WTC11 (cell line): ENCODE measurements at regions not wholly inside any gene's neighbourhood (a gene's known extent, or its start where the extent isn't known, plus 50 kb on each side); places are given as distances from the start of the nearest gene placed in this dataset.

ENCODE experiments used
- ATAC-seq: fragments of 200-7000 bp; cut with Tn5 transposase; 2 replicates; pipeline ENCODE4 v1.10.0; 2021; ENCODE audit warnings: mild to moderate bottlenecking, moderate library complexity
- CTCF ChIA-PET: fragments of 300-600 bp; sonication (Branson Sonifier 250); formaldehyde crosslinking; loops from one replicate; lab custom pipeline; 2021; ENCODE audit warnings: antibody characterized with exemption; lab: Charles Lee
- POLR2A ChIA-PET: fragments of 350-600 bp; sonication (Branson Sonifier 250); formaldehyde crosslinking; loops from one replicate; lab custom pipeline; 2021; ENCODE audit warnings: antibody characterized with exemption; lab: Charles Lee
- DNase-seq: peaks from one replicate; pipeline ENCODE4 v3.0.0; 2021; ENCODE audit warnings: low spot score
- H3K27ac Mint-ChIP-seq: 2 replicates; pipeline ENCODE4 v1.8.0; 2021; ENCODE audit warnings: mixed read lengths
- H3K27me3 Mint-ChIP-seq: 2 replicates; pipeline ENCODE4 v1.8.0; 2021; ENCODE audit warnings: low read depth, mild to moderate bottlenecking, moderate library complexity, mixed read lengths
- H3K36me3 Mint-ChIP-seq: 2 replicates; pipeline ENCODE4 v1.8.0; 2021; ENCODE audit warnings: mixed read lengths
- H3K4me1 Mint-ChIP-seq: 2 replicates; pipeline ENCODE4 v1.8.0; 2022; ENCODE audit warnings: mixed read lengths
- H3K4me3 Mint-ChIP-seq: 2 replicates; pipeline ENCODE4 v1.8.0; 2021; ENCODE audit warnings: mild to moderate bottlenecking, moderate library complexity, mixed read lengths
- H3K9me3 Mint-ChIP-seq: 2 replicates; pipeline ENCODE4 v1.8.0; 2021; ENCODE audit warnings: mixed read lengths
- RELA ChIP-seq: sonication (generic); formaldehyde crosslinking; IDR thresholded peaks from 2 replicates; pipeline ENCODE4 v1.8.1; 2022; ENCODE audit warnings: missing genetic modification reagents, mild to moderate bottlenecking, borderline replicate concordance
- SMAD4 ChIP-seq: sonication (generic); formaldehyde crosslinking; IDR thresholded peaks from 2 replicates; pipeline ENCODE4 v1.8.0; 2022; ENCODE audit warnings: mild to moderate bottlenecking, missing genetic modification reagents
- TCF7 ChIP-seq: sonication (generic); formaldehyde crosslinking; IDR thresholded peaks from 2 replicates; pipeline ENCODE4 v1.8.0; 2022; ENCODE audit warnings: mild to moderate bottlenecking, low read depth, missing genetic modification reagents, moderate library complexity
- ZNF121 ChIP-seq: sonication (generic); formaldehyde crosslinking; IDR thresholded peaks from 2 replicates; pipeline ENCODE4 v1.8.0; 2023; ENCODE audit warnings: missing genetic modification reagents
- ZNF232 ChIP-seq: sonication (generic); formaldehyde crosslinking; IDR thresholded peaks from 2 replicates; pipeline ENCODE4 v1.8.0; 2022; ENCODE audit warnings: mild to moderate bottlenecking, missing genetic modification reagents
- TF ChIP-seq, protein P1 (sequence below): sonication (generic); formaldehyde crosslinking; IDR thresholded peaks from 2 replicates; pipeline ENCODE4 v1.8.1; 2023; ENCODE audit warnings: mild to moderate bottlenecking, missing genetic modification reagents
- TF ChIP-seq, protein P2 (sequence below): sonication (generic); formaldehyde crosslinking; IDR thresholded peaks from 2 replicates; pipeline ENCODE4 v1.8.0; 2023; ENCODE audit warnings: missing genetic modification reagents
- TF ChIP-seq, protein P3 (sequence below): sonication (generic); formaldehyde crosslinking; IDR thresholded peaks from 2 replicates; pipeline ENCODE4 v1.8.0; 2023; ENCODE audit warnings: missing genetic modification reagents, mild to moderate bottlenecking, borderline replicate concordance
- TF ChIP-seq, protein P4 (sequence below): sonication (generic); formaldehyde crosslinking; IDR thresholded peaks from 2 replicates; pipeline ENCODE4 v1.8.1; 2022; ENCODE audit warnings: low read depth, missing genetic modification reagents, borderline replicate concordance
- TF ChIP-seq, protein P5 (sequence below): sonication (generic); formaldehyde crosslinking; IDR thresholded peaks from 2 replicates; pipeline ENCODE4 v1.8.1; 2023; ENCODE audit warnings: mild to moderate bottlenecking, missing genetic modification reagents, borderline replicate concordance
- TF ChIP-seq, protein P6 (sequence below): sonication (generic); formaldehyde crosslinking; IDR thresholded peaks from 2 replicates; pipeline ENCODE4 v1.8.0; 2022; ENCODE audit warnings: mild to moderate bottlenecking, missing genetic modification reagents
- TF ChIP-seq, protein P7 (sequence below): sonication (generic); formaldehyde crosslinking; IDR thresholded peaks from 2 replicates; pipeline ENCODE4 v1.8.1; 2022; ENCODE audit warnings: mild to moderate bottlenecking, missing genetic modification reagents, moderate library complexity, borderline replicate concordance
- TF ChIP-seq, protein P8 (sequence below): sonication (generic); formaldehyde crosslinking; IDR thresholded peaks from 2 replicates; pipeline ENCODE4 v1.8.1; 2023; ENCODE audit warnings: mild to moderate bottlenecking, missing genetic modification reagents, moderate library complexity
- TF ChIP-seq, protein P9 (sequence below): sonication (generic); formaldehyde crosslinking; IDR thresholded peaks from 2 replicates; pipeline ENCODE4 v1.8.1; 2022; ENCODE audit warnings: low read depth, mild to moderate bottlenecking, moderate library complexity, missing genetic modification reagents, borderline replicate concordance

DNA sequence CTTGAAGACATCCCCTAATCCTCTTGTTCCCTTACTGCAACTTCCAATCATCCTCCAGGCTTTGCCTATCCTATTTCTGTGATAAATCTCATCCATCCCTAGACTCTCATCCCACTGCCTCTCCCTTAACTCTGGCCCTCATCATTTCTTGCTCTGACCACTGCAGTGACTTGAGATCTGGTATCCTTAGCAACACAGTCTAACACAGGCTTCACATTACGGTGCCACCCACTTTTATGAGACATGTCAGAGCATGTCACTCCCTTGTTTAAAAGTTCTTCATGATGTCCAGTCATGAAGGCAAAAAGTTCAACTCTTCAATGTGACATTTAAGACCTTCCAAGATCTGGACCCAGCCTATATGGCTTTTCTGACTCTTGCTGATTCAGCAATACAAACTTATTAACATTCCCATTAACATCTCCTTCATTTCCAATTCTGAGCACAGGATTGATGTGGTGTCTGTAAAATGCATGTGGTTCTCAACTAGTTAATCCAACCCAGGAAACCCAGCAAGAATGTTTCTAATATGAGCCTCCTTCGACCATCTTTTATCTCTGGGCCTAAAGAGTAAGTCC lies 64.0 kb downstream of the OR13H1 start (continued):
- TF ChIP-seq, protein P1, sequence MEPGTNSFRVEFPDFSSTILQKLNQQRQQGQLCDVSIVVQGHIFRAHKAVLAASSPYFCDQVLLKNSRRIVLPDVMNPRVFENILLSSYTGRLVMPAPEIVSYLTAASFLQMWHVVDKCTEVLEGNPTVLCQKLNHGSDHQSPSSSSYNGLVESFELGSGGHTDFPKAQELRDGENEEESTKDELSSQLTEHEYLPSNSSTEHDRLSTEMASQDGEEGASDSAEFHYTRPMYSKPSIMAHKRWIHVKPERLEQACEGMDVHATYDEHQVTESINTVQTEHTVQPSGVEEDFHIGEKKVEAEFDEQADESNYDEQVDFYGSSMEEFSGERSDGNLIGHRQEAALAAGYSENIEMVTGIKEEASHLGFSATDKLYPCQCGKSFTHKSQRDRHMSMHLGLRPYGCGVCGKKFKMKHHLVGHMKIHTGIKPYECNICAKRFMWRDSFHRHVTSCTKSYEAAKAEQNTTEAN (CRISPR knock-in tag) = no peak
- TF ChIP-seq SMAD4 (no peak), RELA (CRISPR knock-in tag) (no peak), ZNF232 (no peak)
- TF ChIP-seq, protein P2, sequence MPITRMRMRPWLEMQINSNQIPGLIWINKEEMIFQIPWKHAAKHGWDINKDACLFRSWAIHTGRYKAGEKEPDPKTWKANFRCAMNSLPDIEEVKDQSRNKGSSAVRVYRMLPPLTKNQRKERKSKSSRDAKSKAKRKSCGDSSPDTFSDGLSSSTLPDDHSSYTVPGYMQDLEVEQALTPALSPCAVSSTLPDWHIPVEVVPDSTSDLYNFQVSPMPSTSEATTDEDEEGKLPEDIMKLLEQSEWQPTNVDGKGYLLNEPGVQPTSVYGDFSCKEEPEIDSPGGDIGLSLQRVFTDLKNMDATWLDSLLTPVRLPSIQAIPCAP (CRISPR knock-in tag) = no peak
- TF ChIP-seq, protein P3, sequence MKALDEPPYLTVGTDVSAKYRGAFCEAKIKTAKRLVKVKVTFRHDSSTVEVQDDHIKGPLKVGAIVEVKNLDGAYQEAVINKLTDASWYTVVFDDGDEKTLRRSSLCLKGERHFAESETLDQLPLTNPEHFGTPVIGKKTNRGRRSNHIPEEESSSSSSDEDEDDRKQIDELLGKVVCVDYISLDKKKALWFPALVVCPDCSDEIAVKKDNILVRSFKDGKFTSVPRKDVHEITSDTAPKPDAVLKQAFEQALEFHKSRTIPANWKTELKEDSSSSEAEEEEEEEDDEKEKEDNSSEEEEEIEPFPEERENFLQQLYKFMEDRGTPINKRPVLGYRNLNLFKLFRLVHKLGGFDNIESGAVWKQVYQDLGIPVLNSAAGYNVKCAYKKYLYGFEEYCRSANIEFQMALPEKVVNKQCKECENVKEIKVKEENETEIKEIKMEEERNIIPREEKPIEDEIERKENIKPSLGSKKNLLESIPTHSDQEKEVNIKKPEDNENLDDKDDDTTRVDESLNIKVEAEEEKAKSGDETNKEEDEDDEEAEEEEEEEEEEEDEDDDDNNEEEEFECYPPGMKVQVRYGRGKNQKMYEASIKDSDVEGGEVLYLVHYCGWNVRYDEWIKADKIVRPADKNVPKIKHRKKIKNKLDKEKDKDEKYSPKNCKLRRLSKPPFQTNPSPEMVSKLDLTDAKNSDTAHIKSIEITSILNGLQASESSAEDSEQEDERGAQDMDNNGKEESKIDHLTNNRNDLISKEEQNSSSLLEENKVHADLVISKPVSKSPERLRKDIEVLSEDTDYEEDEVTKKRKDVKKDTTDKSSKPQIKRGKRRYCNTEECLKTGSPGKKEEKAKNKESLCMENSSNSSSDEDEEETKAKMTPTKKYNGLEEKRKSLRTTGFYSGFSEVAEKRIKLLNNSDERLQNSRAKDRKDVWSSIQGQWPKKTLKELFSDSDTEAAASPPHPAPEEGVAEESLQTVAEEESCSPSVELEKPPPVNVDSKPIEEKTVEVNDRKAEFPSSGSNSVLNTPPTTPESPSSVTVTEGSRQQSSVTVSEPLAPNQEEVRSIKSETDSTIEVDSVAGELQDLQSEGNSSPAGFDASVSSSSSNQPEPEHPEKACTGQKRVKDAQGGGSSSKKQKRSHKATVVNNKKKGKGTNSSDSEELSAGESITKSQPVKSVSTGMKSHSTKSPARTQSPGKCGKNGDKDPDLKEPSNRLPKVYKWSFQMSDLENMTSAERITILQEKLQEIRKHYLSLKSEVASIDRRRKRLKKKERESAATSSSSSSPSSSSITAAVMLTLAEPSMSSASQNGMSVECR (CRISPR knock-in tag) = no peak

DNA sequence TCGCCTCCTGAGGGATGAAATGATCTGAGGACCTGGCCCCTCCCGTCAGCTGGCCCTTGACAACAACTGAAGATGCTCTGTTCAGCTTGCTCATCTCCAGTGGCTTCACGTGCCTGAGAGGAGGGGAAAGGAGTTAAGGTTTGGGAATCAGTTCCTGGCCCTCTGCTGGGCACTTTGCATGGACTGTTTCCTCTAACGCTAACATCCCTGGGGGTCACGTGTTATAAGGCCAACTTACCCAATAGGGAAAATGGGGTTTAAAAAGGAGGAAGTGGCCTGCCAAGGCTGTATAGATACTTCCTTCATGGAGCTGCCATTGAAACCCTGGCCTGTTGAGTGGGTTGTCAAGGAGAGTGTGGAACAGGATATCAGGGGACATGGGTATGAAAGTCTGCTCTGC lies 65.6 kb downstream of the OR13H1 start:
- Mint-ChIP-seq H3K36me3 (no peaks in the 10 kb centered on the region), H3K4me1 (peaks cover 5% of the 10 kb centered on the region)
- TF ChIP-seq, protein P4, sequence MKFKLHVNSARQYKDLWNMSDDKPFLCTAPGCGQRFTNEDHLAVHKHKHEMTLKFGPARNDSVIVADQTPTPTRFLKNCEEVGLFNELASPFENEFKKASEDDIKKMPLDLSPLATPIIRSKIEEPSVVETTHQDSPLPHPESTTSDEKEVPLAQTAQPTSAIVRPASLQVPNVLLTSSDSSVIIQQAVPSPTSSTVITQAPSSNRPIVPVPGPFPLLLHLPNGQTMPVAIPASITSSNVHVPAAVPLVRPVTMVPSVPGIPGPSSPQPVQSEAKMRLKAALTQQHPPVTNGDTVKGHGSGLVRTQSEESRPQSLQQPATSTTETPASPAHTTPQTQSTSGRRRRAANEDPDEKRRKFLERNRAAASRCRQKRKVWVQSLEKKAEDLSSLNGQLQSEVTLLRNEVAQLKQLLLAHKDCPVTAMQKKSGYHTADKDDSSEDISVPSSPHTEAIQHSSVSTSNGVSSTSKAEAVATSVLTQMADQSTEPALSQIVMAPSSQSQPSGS (CRISPR knock-in tag) = no peak
- TF ChIP-seq, protein P5, sequence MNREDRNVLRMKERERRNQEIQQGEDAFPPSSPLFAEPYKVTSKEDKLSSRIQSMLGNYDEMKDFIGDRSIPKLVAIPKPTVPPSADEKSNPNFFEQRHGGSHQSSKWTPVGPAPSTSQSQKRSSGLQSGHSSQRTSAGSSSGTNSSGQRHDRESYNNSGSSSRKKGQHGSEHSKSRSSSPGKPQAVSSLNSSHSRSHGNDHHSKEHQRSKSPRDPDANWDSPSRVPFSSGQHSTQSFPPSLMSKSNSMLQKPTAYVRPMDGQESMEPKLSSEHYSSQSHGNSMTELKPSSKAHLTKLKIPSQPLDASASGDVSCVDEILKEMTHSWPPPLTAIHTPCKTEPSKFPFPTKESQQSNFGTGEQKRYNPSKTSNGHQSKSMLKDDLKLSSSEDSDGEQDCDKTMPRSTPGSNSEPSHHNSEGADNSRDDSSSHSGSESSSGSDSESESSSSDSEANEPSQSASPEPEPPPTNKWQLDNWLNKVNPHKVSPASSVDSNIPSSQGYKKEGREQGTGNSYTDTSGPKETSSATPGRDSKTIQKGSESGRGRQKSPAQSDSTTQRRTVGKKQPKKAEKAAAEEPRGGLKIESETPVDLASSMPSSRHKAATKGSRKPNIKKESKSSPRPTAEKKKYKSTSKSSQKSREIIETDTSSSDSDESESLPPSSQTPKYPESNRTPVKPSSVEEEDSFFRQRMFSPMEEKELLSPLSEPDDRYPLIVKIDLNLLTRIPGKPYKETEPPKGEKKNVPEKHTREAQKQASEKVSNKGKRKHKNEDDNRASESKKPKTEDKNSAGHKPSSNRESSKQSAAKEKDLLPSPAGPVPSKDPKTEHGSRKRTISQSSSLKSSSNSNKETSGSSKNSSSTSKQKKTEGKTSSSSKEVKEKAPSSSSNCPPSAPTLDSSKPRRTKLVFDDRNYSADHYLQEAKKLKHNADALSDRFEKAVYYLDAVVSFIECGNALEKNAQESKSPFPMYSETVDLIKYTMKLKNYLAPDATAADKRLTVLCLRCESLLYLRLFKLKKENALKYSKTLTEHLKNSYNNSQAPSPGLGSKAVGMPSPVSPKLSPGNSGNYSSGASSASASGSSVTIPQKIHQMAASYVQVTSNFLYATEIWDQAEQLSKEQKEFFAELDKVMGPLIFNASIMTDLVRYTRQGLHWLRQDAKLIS (CRISPR knock-in tag) = no peak
- no peak for TF ChIP-seq TCF7 (CRISPR knock-in tag)
- TF ChIP-seq, all 79 proteins: peak for 0
- H3K4me3 Mint-ChIP-seq = no peak overlapping the region
- ATAC-seq (no peak), DNase-seq (no peak)
- POLR2A ChIA-PET = no interaction called here
- H3K27me3 Mint-ChIP-seq = peaks cover 5% of the 10 kb centered on the region
- H3K9me3 Mint-ChIP-seq = no peaks in the 10 kb centered on the region
- CTCF ChIA-PET = no interaction called here
- no peak overlapping the region for H3K27ac Mint-ChIP-seq

DNA sequence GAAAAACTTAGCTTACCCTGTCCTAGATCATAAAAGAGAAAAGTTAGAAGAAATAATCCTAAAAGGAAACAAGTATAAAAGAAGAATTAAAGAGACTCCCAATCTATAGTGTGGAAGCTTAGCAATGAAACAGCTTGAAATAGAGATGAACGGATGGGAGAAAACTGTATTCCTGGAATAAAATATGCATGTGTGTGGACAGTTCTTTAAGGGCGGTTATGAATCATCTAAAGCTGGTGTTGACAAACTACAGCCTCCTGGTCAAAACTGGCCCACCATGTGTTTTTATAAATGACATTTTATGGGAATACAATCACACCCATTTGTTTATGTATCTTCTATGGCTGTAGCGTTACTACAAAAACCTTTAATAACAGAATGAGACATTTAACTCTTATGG lies 69.4 kb downstream of the OR13H1 start:
- TF ChIP-seq, protein P6, sequence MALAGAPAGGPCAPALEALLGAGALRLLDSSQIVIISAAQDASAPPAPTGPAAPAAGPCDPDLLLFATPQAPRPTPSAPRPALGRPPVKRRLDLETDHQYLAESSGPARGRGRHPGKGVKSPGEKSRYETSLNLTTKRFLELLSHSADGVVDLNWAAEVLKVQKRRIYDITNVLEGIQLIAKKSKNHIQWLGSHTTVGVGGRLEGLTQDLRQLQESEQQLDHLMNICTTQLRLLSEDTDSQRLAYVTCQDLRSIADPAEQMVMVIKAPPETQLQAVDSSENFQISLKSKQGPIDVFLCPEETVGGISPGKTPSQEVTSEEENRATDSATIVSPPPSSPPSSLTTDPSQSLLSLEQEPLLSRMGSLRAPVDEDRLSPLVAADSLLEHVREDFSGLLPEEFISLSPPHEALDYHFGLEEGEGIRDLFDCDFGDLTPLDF = no peak
- TF ChIP-seq, protein P7, sequence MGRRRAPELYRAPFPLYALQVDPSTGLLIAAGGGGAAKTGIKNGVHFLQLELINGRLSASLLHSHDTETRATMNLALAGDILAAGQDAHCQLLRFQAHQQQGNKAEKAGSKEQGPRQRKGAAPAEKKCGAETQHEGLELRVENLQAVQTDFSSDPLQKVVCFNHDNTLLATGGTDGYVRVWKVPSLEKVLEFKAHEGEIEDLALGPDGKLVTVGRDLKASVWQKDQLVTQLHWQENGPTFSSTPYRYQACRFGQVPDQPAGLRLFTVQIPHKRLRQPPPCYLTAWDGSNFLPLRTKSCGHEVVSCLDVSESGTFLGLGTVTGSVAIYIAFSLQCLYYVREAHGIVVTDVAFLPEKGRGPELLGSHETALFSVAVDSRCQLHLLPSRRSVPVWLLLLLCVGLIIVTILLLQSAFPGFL = no peak
- TF ChIP-seq, protein P8, sequence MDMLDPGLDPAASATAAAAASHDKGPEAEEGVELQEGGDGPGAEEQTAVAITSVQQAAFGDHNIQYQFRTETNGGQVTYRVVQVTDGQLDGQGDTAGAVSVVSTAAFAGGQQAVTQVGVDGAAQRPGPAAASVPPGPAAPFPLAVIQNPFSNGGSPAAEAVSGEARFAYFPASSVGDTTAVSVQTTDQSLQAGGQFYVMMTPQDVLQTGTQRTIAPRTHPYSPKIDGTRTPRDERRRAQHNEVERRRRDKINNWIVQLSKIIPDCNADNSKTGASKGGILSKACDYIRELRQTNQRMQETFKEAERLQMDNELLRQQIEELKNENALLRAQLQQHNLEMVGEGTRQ (CRISPR knock-in tag) = no peak
- TF ChIP-seq ZNF121 (CRISPR knock-in tag) = no peak
- TF ChIP-seq, protein P9, sequence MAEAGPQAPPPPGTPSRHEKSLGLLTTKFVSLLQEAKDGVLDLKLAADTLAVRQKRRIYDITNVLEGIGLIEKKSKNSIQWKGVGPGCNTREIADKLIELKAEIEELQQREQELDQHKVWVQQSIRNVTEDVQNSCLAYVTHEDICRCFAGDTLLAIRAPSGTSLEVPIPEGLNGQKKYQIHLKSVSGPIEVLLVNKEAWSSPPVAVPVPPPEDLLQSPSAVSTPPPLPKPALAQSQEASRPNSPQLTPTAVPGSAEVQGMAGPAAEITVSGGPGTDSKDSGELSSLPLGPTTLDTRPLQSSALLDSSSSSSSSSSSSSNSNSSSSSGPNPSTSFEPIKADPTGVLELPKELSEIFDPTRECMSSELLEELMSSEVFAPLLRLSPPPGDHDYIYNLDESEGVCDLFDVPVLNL (CRISPR knock-in tag) = no peak
- ATAC-seq (no peak), DNase-seq (no peak)
- no peak overlapping the region for H3K27ac Mint-ChIP-seq
- ChIA-PET CTCF (no interaction called here), POLR2A (no interaction called here)
- H3K9me3 Mint-ChIP-seq = no peaks in the 10 kb centered on the region
- H3K27me3 Mint-ChIP-seq = no peaks in the 10 kb centered on the region; the same call in 1 of the 2 replicates
- no peak overlapping the region for H3K4me3 Mint-ChIP-seq
- no peaks in the 10 kb centered on the region for H3K36me3 Mint-ChIP-seq
- no peaks in the 10 kb centered on the region for H3K4me1 Mint-ChIP-seq
